T-helper 1 cell (primary cell): ENCODE measurements at regions not wholly inside any gene's neighbourhood (a gene's known extent, or its start where the extent isn't known, plus 50 kb on each side); places are given as distances from the start of the nearest gene placed in this dataset.
"Not testable (repeated sequence)": the region's sequence is repeated elsewhere in the genome, so short reads cannot be mapped to it uniquely, and the experiment has no call there.

ENCODE experiments used
- DNase-seq, 5 donors: peaks; one replicate each; pipeline ENCODE4 v3.0.0-alpha.2; 2012 to 2020

- no peak for DNase-seq
Measured at GRCh38 chr15:96052572-96053030, 277.9 kb upstream of the NR2F2 start.

GRCh38 chr15:96053031-96053780 lies 277.3 kb upstream of the NR2F2 start:
- DNase-seq = no peak

GRCh38 chr15:96053781-96054428 lies 276.6 kb upstream of the NR2F2 start:
- DNase-seq = no peak

GRCh38 chr15:96054621-96055020 lies 275.9 kb upstream of the NR2F2 start:
- DNase-seq = no peak

- no peak for DNase-seq
Measured at GRCh38 chr15:96058103-96058851, 272.2 kb upstream of the NR2F2 start.

GRCh38 chr15:96058852-96059103 lies 271.7 kb upstream of the NR2F2 start:
- DNase-seq = not testable (repeated sequence)

GRCh38 chr15:96060591-96060990 lies 269.9 kb upstream of the NR2F2 start:
- not testable (repeated sequence) for DNase-seq

GRCh38 chr15:96064351-96064756 lies 266.1 kb upstream of the NR2F2 start:
- DNase-seq = no peak

- DNase-seq = no peak
Measured at GRCh38 chr15:96066126-96066525, 264.4 kb upstream of the NR2F2 start.

GRCh38 chr15:96066852-96067495 lies 263.5 kb upstream of the NR2F2 start:
- DNase-seq = no peak

- DNase-seq = no peak
Measured at GRCh38 chr15:96067677-96068076, 262.8 kb upstream of the NR2F2 start.

GRCh38 chr15:96068897-96069296 lies 261.6 kb upstream of the NR2F2 start:
- DNase-seq = no peak

- no peak for DNase-seq
Measured at GRCh38 chr15:96070636-96071035, 259.9 kb upstream of the NR2F2 start.

GRCh38 chr15:96072821-96073220 lies 257.7 kb upstream of the NR2F2 start:
- no peak for DNase-seq

- no peak for DNase-seq
Measured at GRCh38 chr15:96073908-96074307, 256.6 kb upstream of the NR2F2 start.

- no peak for DNase-seq
Measured at GRCh38 chr15:96075895-96076294, 254.6 kb upstream of the NR2F2 start.

- DNase-seq = no peak
Measured at GRCh38 chr15:96076350-96076749, 254.2 kb upstream of the NR2F2 start.

- no peak for DNase-seq
Measured at GRCh38 chr15:96079041-96079440, 251.5 kb upstream of the NR2F2 start.

GRCh38 chr15:96079882-96080281 lies 250.6 kb upstream of the NR2F2 start:
- DNase-seq = no peak

- DNase-seq = no peak
Measured at GRCh38 chr15:96086164-96086563, 244.3 kb upstream of the NR2F2 start.

GRCh38 chr15:96087180-96087884 lies 243.2 kb upstream of the NR2F2 start:
- DNase-seq = no peak

- no peak for DNase-seq
Measured at GRCh38 chr15:96088650-96089049, 241.8 kb upstream of the NR2F2 start.
